Panc1 (cell line): ENCODE measurements at regions not wholly inside any gene's neighbourhood (a gene's known extent, or its start where the extent isn't known, plus 50 kb on each side); places are given as distances from the start of the nearest gene placed in this dataset.

Experiments used
- ATAC-seq: fragments of 200-7000 bp; cut with Tn5 transposase; 2 replicates; pipeline ENCODE4 v1.9.1; 2020; ENCODE audit warnings: mild to moderate bottlenecking, moderate library complexity
- BruUV-seq: library from RNA; stranded (reverse); fragments of 400-500 nt; replicated peaks from 2 replicates; lab custom pipeline; 2021; lab: Mats Ljungman, UMichigan
- CTCF ChIA-PET: fragments of 300-600 bp; sonication (Branson Sonifier 250); formaldehyde crosslinking; loops from one replicate; lab custom pipeline; 2022; ENCODE audit warnings: antibody characterized with exemption; lab: Charles Lee
- POLR2A ChIA-PET: fragments of 300-600 bp; sonication (Branson Sonifier 250); formaldehyde crosslinking; loops from one replicate; lab custom pipeline; 2022; ENCODE audit warnings: antibody characterized with exemption; lab: Charles Lee
- DNase-seq: peaks from one replicate; pipeline ENCODE4 v3.0.0-alpha.2; 2010; ENCODE audit warnings: low read depth, low spot score
- H3K27ac ChIP-seq: 2 replicates; pipeline ENCODE4 v1.5.1; 2011; ENCODE audit warnings: mild to moderate bottlenecking, low read length, inconsistent platforms
- H3K27me3 ChIP-seq: fragments of 200-500 bp; sonication (Bioruptor generic); 2 replicates; pipeline ENCODE4 v1.6.0; 2014; ENCODE audit warnings: low read length, inconsistent platforms; ENCODE audit not compliant: control insufficient read depth, insufficient read depth
- H3K36me3 ChIP-seq: fragments of 200-500 bp; sonication (Bioruptor generic); 2 replicates; pipeline ENCODE4 v1.5.1; 2014; ENCODE audit warnings: inconsistent platforms, mild to moderate bottlenecking, low read length, moderate library complexity; ENCODE audit not compliant: control insufficient read depth, insufficient read depth
- H3K4me1 ChIP-seq: 2 replicates; pipeline ENCODE4 v1.5.1; 2011; ENCODE audit warnings: inconsistent platforms, mild to moderate bottlenecking, low read length, moderate library complexity; ENCODE audit not compliant: control insufficient read depth, insufficient read depth
- H3K4me3 ChIP-seq, 2 experiments: 2 replicates each; pipeline ENCODE4 v1.5.1; 2011 to 2012; ENCODE audit warnings: low read depth in 2 of 2, low read length in 2 of 2, mild to moderate bottlenecking in 2 of 2, inconsistent platforms in 1 of 2, moderate library complexity in 1 of 2
- H3K9me3 ChIP-seq: fragments of 200-500 bp; sonication (Bioruptor generic); 2 replicates; pipeline ENCODE4 v1.5.1; 2014; ENCODE audit warnings: low read depth, mild to moderate bottlenecking, inconsistent platforms, low read length, moderate library complexity; ENCODE audit not compliant: control insufficient read depth, insufficient read depth
- POLR2AphosphoS5 ChIP-seq: IDR thresholded peaks from 2 replicates; pipeline ENCODE4 v1.6.1; 2012; ENCODE audit warnings: mild to moderate bottlenecking, low read depth, low read length, moderate library complexity
- SIN3A ChIP-seq: IDR thresholded peaks from 2 replicates; pipeline ENCODE4 v1.6.1; 2012; ENCODE audit warnings: low read depth, mild to moderate bottlenecking, low read length, moderate library complexity, borderline replicate concordance; ENCODE audit not compliant: insufficient read depth
- TCF7L2 ChIP-seq: IDR thresholded peaks from 2 replicates; pipeline ENCODE4 v1.6.1; 2011; ENCODE audit warnings: mild to moderate bottlenecking, low read depth, low read length, inconsistent platforms
- in situ Hi-C: cut with HindIII; loops from 2 replicates; pipeline ENCODE4 v1.10.0; 2016; ENCODE audit warnings: low sequenced_read_pairs, low pct_unique_long_range_greater_than_20kb
- intact Hi-C: fragments of 100-400 bp; cut with micrococcal nuclease; formaldehyde crosslinking; loops from one replicate; pipeline ENCODE4 v1.10.0; 2022; ENCODE audit not compliant: unreplicated experiment
- TF ChIP-seq, protein P1 (sequence below): fragments of 450-650 bp; IDR thresholded peaks from 2 replicates; pipeline ENCODE4 v1.5.1; 2017; ENCODE audit warnings: mild to moderate bottlenecking
- TF ChIP-seq, protein P2 (sequence below), 2 experiments: IDR thresholded peaks; 2 replicates each; pipeline ENCODE4 v1.6.1; 2011 to 2012; ENCODE audit warnings: low read depth in 2 of 2, control low read depth in 1 of 2, low read length in 1 of 2, mild to moderate bottlenecking in 1 of 2, moderate library complexity in 1 of 2; ENCODE audit not compliant: insufficient read depth in 1 of 2

DNA sequence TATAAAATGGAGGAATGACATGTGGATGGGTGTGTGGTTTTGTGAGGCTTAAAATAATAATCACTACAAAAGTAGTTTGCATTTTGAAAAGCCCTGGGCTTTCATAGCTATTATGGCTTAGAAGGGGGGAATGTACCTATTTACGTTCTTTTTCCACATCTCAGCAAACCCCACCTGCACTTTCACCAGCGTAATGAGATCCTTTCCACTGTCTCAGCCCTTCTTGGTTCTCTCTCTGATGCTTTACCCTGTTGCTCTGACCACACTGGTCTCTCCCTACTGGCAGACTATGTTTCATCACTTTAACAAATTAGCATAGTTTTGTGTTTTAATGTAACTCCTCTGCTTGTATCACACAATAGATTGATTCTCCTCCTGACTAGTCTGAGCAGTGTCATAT lies 234.6 kb downstream of the DMRT2 start:
- Histone ChIP-seq H3K36me3 (no peaks in the 10 kb centered on the region), H3K27me3 (no peaks in the 10 kb centered on the region), H3K27ac (no peak overlapping the region), H3K4me3 (no peak overlapping the region), H3K4me1 (no peaks in the 10 kb centered on the region), H3K9me3 (no peaks in the 10 kb centered on the region)
- DNase-seq (no peak), ATAC-seq (no peak)
- intact Hi-C loops (no loop called here), in situ Hi-C loops (no loop called here)
- ChIA-PET POLR2A (no interaction called here), CTCF (no interaction called here)
- no peak for TF ChIP-seq TCF7L2
- TF ChIP-seq, protein P1, sequence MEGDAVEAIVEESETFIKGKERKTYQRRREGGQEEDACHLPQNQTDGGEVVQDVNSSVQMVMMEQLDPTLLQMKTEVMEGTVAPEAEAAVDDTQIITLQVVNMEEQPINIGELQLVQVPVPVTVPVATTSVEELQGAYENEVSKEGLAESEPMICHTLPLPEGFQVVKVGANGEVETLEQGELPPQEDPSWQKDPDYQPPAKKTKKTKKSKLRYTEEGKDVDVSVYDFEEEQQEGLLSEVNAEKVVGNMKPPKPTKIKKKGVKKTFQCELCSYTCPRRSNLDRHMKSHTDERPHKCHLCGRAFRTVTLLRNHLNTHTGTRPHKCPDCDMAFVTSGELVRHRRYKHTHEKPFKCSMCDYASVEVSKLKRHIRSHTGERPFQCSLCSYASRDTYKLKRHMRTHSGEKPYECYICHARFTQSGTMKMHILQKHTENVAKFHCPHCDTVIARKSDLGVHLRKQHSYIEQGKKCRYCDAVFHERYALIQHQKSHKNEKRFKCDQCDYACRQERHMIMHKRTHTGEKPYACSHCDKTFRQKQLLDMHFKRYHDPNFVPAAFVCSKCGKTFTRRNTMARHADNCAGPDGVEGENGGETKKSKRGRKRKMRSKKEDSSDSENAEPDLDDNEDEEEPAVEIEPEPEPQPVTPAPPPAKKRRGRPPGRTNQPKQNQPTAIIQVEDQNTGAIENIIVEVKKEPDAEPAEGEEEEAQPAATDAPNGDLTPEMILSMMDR: no peak
- TF ChIP-seq, protein P2, sequence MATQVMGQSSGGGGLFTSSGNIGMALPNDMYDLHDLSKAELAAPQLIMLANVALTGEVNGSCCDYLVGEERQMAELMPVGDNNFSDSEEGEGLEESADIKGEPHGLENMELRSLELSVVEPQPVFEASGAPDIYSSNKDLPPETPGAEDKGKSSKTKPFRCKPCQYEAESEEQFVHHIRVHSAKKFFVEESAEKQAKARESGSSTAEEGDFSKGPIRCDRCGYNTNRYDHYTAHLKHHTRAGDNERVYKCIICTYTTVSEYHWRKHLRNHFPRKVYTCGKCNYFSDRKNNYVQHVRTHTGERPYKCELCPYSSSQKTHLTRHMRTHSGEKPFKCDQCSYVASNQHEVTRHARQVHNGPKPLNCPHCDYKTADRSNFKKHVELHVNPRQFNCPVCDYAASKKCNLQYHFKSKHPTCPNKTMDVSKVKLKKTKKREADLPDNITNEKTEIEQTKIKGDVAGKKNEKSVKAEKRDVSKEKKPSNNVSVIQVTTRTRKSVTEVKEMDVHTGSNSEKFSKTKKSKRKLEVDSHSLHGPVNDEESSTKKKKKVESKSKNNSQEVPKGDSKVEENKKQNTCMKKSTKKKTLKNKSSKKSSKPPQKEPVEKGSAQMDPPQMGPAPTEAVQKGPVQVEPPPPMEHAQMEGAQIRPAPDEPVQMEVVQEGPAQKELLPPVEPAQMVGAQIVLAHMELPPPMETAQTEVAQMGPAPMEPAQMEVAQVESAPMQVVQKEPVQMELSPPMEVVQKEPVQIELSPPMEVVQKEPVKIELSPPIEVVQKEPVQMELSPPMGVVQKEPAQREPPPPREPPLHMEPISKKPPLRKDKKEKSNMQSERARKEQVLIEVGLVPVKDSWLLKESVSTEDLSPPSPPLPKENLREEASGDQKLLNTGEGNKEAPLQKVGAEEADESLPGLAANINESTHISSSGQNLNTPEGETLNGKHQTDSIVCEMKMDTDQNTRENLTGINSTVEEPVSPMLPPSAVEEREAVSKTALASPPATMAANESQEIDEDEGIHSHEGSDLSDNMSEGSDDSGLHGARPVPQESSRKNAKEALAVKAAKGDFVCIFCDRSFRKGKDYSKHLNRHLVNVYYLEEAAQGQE (IDR thresholded peaks at IDR 0.05; ENCODE audit: insufficient read depth in 1 of 2, low read depth in 2 of 2, low read length in 1 of 2): no peak
- TF ChIP-seq POLR2AphosphoS5: no peak
- no peak for TF ChIP-seq SIN3A
- no TSS peak for BruUV-seq

DNA sequence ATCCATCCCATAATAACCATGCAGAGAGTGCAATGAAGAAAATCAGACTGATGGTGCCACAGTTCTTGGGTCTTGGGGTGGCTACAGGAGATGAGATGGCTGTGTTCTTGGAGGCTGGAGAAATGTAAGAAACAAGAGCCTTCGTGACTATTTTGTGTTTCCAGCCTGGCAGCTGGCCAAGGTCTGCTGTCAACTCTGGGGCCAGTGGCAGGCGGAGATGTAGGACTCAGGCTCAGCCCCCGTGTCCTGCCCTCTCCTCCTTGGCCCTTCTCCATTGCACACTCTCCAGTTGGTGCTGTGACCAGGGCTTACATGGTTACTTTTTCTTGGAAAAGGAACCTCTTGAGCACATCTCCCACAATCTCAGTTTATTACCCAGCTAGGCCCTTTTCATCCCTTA lies 235.4 kb downstream of the DMRT2 start:
- no peaks in the 10 kb centered on the region for H3K9me3 ChIP-seq
- POLR2A ChIA-PET: no interaction called here
- H3K27ac ChIP-seq: no peak overlapping the region
- no TSS peak for BruUV-seq
- ATAC-seq (no peak), DNase-seq (no peak)
- CTCF ChIA-PET: no interaction called here
- TF ChIP-seq TCF7L2 (no peak), POLR2AphosphoS5 (no peak), SIN3A (no peak)
- TF ChIP-seq, protein P1: no peak
- TF ChIP-seq, protein P2 (IDR thresholded peaks at IDR 0.05; ENCODE audit: insufficient read depth in 1 of 2, low read depth in 2 of 2, low read length in 1 of 2): no peak
- intact Hi-C loops: no loop called here
- H3K27me3 ChIP-seq: no peaks in the 10 kb centered on the region
- H3K4me1 ChIP-seq: no peaks in the 10 kb centered on the region
- in situ Hi-C loops: no loop called here
- H3K4me3 ChIP-seq: no peak overlapping the region
- H3K36me3 ChIP-seq: no peaks in the 10 kb centered on the region
